GM20000 (cell line): ENCODE measurements at regions not wholly inside any gene's neighbourhood (a gene's known extent, or its start where the extent isn't known, plus 50 kb on each side); places are given as distances from the start of the nearest gene placed in this dataset.
"Not testable (repeated sequence)": the region's sequence is repeated elsewhere in the genome, so short reads cannot be mapped to it uniquely, and the experiment has no call there.

Experiments used
- DNase-seq: peaks from one replicate; pipeline ENCODE4 v3.0.0; 2012; ENCODE audit warnings: low spot score
- CTCF ChIP-seq: IDR thresholded peaks from 2 replicates; pipeline ENCODE4 v1.5.1; 2012; ENCODE audit warnings: mild to moderate bottlenecking, control low read depth; ENCODE audit errors: extremely low read depth, missing control alignments

GRCh38 chr4:66367043-66367660, 696.9 kb upstream of the EPHA5 start:
- no peak for TF ChIP-seq CTCF
- no peak for DNase-seq

DNA sequence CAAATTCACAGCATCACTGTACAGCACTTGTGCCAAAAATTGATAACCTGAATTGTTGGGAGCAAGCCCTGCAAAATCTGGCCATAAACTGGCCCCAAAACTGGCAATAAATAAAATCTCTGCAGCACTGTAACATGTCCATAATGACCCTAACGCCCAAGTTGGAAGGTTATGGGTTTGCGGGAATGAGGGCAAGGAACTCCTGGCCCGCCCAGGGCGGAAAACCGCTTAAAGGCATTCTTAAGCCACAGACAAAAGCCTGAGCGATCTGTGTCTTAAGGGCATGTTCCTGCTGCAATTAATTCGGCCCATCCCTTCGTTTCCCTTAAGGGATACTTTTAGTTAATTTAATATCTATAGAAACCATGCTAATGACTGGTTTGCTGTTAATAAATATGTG, 690.1 kb upstream of the EPHA5 start:
- not testable (repeated sequence) for DNase-seq

GRCh38 chr4:66357316-66357715, 687.0 kb upstream of the EPHA5 start:
- TF ChIP-seq CTCF: no peak
- no peak for DNase-seq

DNA sequence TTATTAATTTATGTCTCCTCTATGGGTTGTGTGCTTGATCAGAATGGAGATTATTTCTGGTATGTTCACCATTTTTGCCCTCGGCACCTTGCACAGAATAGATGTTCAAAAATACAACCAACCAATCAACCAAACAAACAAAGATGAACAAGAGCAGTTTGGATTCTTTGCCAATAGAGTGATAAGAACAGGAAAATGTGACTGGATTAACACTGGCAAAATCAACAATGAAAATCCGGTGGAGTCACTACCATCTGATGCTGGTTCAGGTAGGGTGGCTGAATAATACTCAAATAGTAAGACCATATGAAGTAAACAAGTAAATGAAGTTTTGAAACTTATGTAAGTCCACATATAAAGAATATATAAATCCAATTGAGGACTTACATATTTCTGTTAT, 685.0 kb upstream of the EPHA5 start:
- no peak for DNase-seq
- TF ChIP-seq CTCF: no peak

- DNase-seq: no peak
- TF ChIP-seq CTCF: no peak
Measured at GRCh38 chr4:66351761-66352160, 681.5 kb upstream of the EPHA5 start.

DNA sequence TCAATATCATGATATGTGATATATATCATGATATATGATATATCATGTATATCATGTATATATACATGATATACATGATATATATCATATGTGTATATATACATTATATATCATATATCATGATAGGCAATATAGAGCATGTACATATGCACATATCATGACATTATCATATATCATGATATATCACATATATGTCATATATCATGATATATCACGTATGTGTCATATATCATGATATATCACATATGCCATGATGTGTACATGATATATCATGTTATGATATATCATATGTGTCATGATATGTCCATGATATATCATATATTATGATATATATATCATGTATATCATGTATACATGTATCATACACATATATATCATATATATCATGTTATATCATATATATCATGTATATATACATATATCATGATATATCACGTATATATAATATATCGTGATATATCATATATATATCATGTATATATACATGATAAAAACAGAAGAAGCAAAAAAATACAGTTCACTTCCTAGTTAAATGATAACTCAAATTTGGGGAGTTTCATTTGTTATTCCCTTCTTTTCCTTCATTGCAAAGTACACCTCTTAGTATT, 670.1 kb upstream of the EPHA5 start:
- no peak for DNase-seq
- TF ChIP-seq CTCF: no peak

- DNase-seq: no peak
- no peak for TF ChIP-seq CTCF
Measured at GRCh38 chr4:66339007-66339406, 668.7 kb upstream of the EPHA5 start.

DNA sequence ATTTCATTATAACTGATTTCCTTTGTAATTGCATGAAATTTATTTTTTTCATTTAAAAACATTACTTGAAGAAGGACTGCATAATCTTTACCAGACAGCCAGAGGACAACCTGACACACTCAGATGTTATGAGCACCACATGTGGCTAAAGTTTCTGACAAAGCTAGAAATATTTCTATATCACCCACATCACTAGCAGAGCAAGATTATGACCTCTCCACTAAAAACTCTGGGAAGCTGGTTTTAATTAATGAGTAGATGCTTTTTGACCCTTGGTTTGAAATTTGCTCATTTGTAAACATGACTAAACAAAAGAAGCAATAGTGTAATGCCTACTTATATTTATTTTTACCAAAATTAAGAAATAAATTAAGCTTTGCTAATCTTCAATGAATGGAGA, 661.5 kb upstream of the EPHA5 start:
- TF ChIP-seq CTCF: no peak
- DNase-seq: no peak
